GM21390 (cell line): ENCODE measurements at regions not wholly inside any gene's neighbourhood (a gene's known extent, or its start where the extent isn't known, plus 50 kb on each side); places are given as distances from the start of the nearest gene placed in this dataset.

Experiments
- ATAC-seq: cut with Tn5 transposase; IDR thresholded peaks from one replicate; pipeline ENCODE4 v1.9.1; 2021; ENCODE audit not compliant: unreplicated experiment

DNA sequence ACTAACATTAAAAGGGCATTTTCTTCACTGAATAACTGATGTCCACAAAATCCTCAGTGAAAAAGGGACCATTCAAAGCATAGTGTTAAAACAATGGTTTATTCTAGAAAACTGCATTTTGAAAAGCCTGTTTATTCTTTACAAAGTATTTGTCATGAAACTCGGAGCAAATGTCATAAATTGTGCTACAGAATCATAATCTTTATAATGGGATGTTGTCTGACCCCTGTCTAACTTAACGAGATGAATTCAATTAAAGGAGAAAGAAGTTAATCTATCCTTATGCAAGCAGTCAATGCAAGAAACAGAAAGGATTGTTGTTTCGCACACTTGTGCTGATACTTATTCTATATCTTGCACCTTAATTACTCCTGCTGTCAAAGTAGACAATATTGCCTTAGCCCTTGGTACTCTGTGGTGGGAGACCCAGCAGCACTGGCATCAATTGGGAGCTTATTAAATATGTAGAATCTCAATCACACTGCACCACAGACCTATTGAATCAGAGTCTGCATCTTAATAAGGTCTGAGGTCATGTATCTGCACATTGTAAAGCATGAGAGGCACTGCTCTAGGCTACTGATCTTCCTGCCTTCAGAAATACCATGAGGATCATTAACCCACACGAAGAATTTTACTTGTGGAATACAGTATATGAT lies 708.3 kb downstream of the HDGFL1 start:
- no peak for ATAC-seq

- no peak for ATAC-seq
Measured at GRCh38 chr6:23278180-23278532, 708.8 kb downstream of the HDGFL1 start.

GRCh38 chr6:23280437-23280836 lies 711.1 kb downstream of the HDGFL1 start:
- ATAC-seq = no peak

GRCh38 chr6:23282252-23283021 lies 713.1 kb downstream of the HDGFL1 start:
- no peak for ATAC-seq

DNA sequence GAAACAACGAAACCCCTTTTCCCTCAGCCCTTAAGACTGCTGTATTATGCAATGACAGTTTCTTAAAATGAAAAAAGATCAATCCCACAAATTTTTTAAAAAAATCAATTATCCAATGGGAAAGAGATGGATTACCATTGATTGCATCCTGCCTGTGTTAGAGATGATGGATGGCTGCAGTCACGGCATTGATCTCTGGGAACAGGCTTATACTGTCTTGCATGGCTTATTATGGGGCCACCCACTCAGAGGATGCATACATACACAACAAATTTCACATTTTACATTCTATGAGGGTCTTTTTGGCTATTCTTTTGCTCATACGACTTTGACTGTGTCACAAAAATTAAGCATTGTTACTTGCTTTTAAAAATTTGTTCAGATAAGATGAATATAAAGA lies 724.3 kb downstream of the HDGFL1 start:
- ATAC-seq = no peak

DNA sequence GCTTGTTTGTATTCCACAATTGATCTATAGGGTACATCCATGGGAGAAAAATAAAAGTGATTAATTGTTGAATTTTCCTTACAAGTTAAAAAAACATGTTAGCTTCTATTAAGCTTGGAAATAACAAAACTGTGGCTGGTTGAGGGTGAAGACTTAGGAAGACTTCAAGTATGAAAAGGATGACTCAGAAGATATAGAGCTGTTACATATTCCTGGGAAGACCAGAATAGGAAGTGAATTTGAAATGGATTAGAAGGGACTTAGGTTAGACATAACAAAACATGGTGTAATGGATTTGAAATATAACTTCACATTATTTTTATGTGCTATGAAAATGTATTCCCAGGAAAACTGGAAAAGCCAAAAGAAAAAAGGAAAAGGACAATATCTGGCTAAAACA lies 732.2 kb downstream of the HDGFL1 start:
- no peak for ATAC-seq

DNA sequence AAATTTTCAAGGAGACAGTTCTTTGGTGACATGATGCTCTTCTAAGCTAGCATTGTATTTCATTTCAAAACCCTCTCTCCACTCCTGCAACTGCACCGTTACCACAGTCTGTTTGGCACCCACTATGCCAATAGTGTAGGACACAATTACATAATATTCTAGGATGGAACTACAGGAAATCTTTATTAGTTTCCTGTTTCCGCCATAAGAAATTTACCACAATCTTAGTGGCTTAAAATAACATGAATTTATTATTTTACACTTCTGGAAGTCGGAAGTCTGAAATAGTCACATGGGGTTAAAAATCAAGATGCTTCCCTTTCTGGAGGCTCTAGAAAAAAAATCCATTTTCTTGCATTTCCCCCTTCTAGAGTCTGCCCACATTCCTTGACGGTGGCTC lies 733.1 kb downstream of the HDGFL1 start:
- ATAC-seq = no peak

DNA sequence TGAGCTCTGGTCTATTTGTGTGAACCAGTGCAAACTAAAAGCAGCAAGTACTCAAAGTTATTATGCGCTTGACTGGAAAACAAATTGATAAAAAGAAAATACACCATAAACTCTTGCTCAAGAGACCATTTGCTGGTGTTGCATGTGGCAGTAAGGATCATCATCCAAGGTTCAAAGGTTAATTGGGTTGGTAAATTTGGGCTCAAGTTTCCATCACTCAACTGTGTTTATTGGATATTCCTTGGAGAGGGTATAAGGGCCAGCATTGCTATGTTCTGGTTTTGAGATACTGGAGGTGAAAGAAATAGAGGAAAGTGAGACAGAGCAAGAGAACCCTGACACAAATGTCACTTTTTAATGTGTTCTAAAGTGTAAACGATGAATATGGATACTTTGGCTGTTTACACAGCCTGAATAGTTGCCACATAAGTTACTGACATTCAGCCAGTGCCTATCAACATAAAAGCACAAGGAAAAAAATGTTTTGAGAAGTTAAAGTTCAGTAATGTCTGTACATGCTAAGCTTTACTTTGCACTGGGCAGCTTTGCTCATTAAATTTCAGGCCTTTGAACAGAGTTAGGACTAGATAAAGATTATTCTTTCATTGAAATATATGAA lies 736.1 kb downstream of the HDGFL1 start:
- ATAC-seq = no peak

DNA sequence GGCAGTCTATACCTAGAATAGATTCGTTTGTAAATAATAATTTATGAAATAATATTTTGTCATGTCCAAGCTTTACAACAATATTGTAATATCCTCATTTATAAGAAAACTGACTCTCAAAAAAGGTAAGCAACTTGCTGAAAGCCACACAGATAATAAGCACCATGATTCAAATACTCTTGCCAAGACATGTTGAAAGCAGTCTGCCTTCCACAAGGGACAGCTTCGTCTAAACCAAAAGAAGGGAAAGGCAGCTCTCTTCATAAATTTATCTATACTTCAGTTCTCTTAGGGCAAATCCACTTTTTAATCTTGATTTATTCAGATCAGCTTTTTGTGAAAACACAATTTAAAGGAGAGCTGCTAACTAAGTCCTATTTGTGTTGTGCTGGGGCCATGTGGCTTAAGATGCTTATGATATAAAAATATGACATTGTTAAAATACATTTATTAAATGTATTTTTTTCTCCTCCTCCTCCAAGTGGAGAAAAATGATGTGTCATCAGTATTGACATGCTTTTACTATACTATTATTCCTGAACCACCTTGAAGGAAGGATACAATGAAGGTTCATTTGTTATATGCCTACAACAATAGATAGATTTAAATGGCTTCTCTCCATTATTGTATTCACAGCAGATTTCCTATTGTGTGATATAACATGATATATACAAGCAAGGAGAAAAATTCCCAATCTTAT lies 737.0 kb downstream of the HDGFL1 start:
- no peak for ATAC-seq

DNA sequence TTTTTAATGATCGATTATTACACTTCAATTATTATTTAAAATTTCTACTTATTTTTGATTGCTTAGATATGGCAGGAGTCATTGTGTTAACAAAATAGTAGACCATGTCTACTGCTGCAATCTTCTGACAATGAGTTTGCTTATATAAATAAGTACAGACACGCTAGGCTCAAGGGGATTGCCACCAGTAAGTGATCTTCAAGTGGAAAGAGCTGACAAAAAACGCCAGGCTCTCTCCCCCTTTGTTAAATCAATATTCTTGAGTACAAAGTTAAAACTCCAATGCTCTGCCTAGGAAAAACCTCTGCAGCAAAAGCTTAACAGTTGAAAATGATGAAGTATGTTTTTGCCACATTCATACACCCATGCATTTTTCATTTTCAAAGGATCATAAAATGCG lies 738.1 kb downstream of the HDGFL1 start:
- no peak for ATAC-seq

GRCh38 chr6:23308166-23308565 lies 738.8 kb downstream of the HDGFL1 start:
- no peak for ATAC-seq

GRCh38 chr6:23311211-23311610 lies 741.8 kb downstream of the HDGFL1 start:
- no peak for ATAC-seq

- ATAC-seq = no peak
Measured at GRCh38 chr6:23316131-23316530, 746.8 kb downstream of the HDGFL1 start.

GRCh38 chr6:23316931-23317330 lies 747.6 kb downstream of the HDGFL1 start:
- no peak for ATAC-seq

- no peak for ATAC-seq
Measured at GRCh38 chr6:23319582-23319981, 750.2 kb downstream of the HDGFL1 start.

- no peak for ATAC-seq
Measured at GRCh38 chr6:23320471-23321015, 751.2 kb downstream of the HDGFL1 start.

GRCh38 chr6:23323897-23324296 lies 754.5 kb downstream of the HDGFL1 start:
- no peak for ATAC-seq

DNA sequence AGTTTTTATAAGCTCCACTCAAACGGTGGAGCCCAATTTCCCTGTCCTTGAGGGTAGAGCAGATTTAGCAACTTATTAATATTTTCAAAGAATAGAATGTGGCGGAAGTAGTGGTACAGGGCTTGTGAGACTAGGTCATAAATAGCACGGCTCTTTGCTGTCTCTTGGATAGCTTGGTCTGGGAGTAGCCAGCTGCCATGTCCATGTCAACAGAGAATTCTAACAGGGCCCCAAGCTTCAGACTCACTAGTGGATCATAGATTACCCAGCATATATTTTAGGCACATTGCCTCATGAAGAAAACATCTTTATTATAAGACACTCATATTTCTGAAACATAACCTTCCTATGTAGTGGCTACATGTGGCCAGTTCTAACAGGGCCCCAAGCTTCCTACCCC lies 755.7 kb downstream of the HDGFL1 start:
- no peak for ATAC-seq

GRCh38 chr6:23327621-23328020 lies 758.3 kb downstream of the HDGFL1 start:
- no peak for ATAC-seq

- ATAC-seq = no peak
Measured at GRCh38 chr6:23329086-23329485, 759.7 kb downstream of the HDGFL1 start.

- no peak for ATAC-seq
Measured at GRCh38 chr6:23330632-23331031, 761.3 kb downstream of the HDGFL1 start.
